ENCODE measurements at regions not wholly inside any gene's neighbourhood (a gene's known extent, or its start where the extent isn't known, plus 50 kb on each side); places are given as distances from the start of the nearest gene placed in this dataset.
"Not testable (repeated sequence)": the region's sequence is repeated elsewhere in the genome, so short reads cannot be mapped to it uniquely, and the experiment has no call there.

GRCh38 chr13:73521985-73522524 lies 463.2 kb downstream of the KLF5 start:
- ChIA-PET CTCF (no interaction called here), POLR2A (interaction anchor here (1.4 kb wide), 1 partner anchor 31 kb away, joined by 4 read pairs; no protein-coding TSS in a partner anchor)
- ATAC-seq (no peak), DNase-seq (no peak)
- H3K4me3 Mint-ChIP-seq, result no peak overlapping the region
- no peaks in the 10 kb centered on the region for H3K9me3 Mint-ChIP-seq
- peaks cover 14% of the 10 kb centered on the region for H3K4me1 Mint-ChIP-seq (ENCODE audit: low read depth)
- no peaks in the 10 kb centered on the region for H3K36me3 Mint-ChIP-seq (ENCODE audit: low read depth)
- no peak for TF ChIP-seq CTCF (IDR thresholded peaks at IDR 0.05)
- H3K27ac Mint-ChIP-seq, result no peak overlapping the region
- no peaks in the 10 kb centered on the region for H3K27me3 Mint-ChIP-seq
- intact Hi-C loops (cut with micrococcal nuclease), result no loop called here

- Mint-ChIP-seq H3K9me3 (no peaks in the 10 kb centered on the region), H3K4me1 (ENCODE audit: low read depth) (peaks cover 14% of the 10 kb centered on the region), H3K27ac (peak overlapping the region; percentile 76), H3K27me3 (no peaks in the 10 kb centered on the region), H3K36me3 (ENCODE audit: low read depth) (no peaks in the 10 kb centered on the region), H3K4me3 (peak overlapping the region; percentile 58)
- CTCF ChIA-PET, result no interaction called here
- POLR2A ChIA-PET, result interaction anchor here (1.4 kb wide), 1 partner anchor 31 kb away, joined by 4 read pairs; no protein-coding TSS in a partner anchor
- peak; percentile 4 for DNase-seq
- intact Hi-C loops (cut with micrococcal nuclease), result no loop called here
- ATAC-seq, result peak; percentile 90
- TF ChIP-seq CTCF (IDR thresholded peaks at IDR 0.05), result no peak
These were observed 462.5 kb downstream of the KLF5 start for GRCh38 chr13:73521290-73521624.

GRCh38 chr13:73520566-73521289 lies 461.9 kb downstream of the KLF5 start:
- peak overlapping the region; percentile 58 for H3K4me3 Mint-ChIP-seq
- H3K36me3 Mint-ChIP-seq (ENCODE audit: low read depth), result no peaks in the 10 kb centered on the region
- peak; percentile 53 for ATAC-seq
- H3K9me3 Mint-ChIP-seq, result no peaks in the 10 kb centered on the region
- intact Hi-C loops (cut with micrococcal nuclease), result no loop called here
- ChIA-PET CTCF (no interaction called here), POLR2A (interaction anchor here (1.4 kb wide), 1 partner anchor 32 kb away, joined by 4 read pairs; no protein-coding TSS in a partner anchor)
- H3K27me3 Mint-ChIP-seq, result no peaks in the 10 kb centered on the region
- H3K27ac Mint-ChIP-seq, result peak overlapping the region; percentile 76
- no peak for TF ChIP-seq CTCF (IDR thresholded peaks at IDR 0.05)
- peak; percentile 4 for DNase-seq
- peaks cover 14% of the 10 kb centered on the region for H3K4me1 Mint-ChIP-seq (ENCODE audit: low read depth)

GRCh38 chr13:73520135-73520534 lies 461.3 kb downstream of the KLF5 start:
- H3K4me1 Mint-ChIP-seq (ENCODE audit: low read depth), result peaks cover 14% of the 10 kb centered on the region
- H3K27me3 Mint-ChIP-seq; intact Hi-C loops (cut with micrococcal nuclease); H3K36me3 Mint-ChIP-seq (ENCODE audit: low read depth); DNase-seq; H3K9me3 Mint-ChIP-seq; POLR2A ChIA-PET; ATAC-seq: not testable (repeated sequence)
- H3K27ac Mint-ChIP-seq, result peak overlapping the region; percentile 76
- peak overlapping the region; percentile 58 for H3K4me3 Mint-ChIP-seq
- CTCF ChIA-PET, result interaction anchor here (1.0 kb wide), 1 partner anchor 23 kb away, joined by 3 read pairs; no protein-coding TSS in a partner anchor

- peaks cover 14% of the 10 kb centered on the region for H3K4me1 Mint-ChIP-seq (ENCODE audit: low read depth)
- TF ChIP-seq CTCF (IDR thresholded peaks at IDR 0.05), result no peak
- ChIA-PET POLR2A (no interaction called here), CTCF (interaction anchor here (1.0 kb wide), 1 partner anchor 23 kb away, joined by 3 read pairs; no protein-coding TSS in a partner anchor)
- H3K36me3 Mint-ChIP-seq (ENCODE audit: low read depth), result no peaks in the 10 kb centered on the region
- intact Hi-C loops (cut with micrococcal nuclease), result no loop called here
- DNase-seq, result no peak
- no peak for ATAC-seq
- H3K27me3 Mint-ChIP-seq, result no peaks in the 10 kb centered on the region
- no peaks in the 10 kb centered on the region for H3K9me3 Mint-ChIP-seq
- no peak overlapping the region for H3K4me3 Mint-ChIP-seq
- no peak overlapping the region for H3K27ac Mint-ChIP-seq
These were observed 460.8 kb downstream of the KLF5 start for GRCh38 chr13:73519396-73520116.
